HEK293 (cell line): ENCODE measurements at regions not wholly inside any gene's neighbourhood (a gene's known extent, or its start where the extent isn't known, plus 50 kb on each side); places are given as distances from the start of the nearest gene placed in this dataset.

Source experiments
- ELK4 ChIP-seq: IDR thresholded peaks from 2 replicates; pipeline ENCODE4 v1.6.1; 2011; ENCODE audit warnings: mild to moderate bottlenecking, low read depth, low read length, borderline replicate concordance
- SCRT1 ChIP-seq: fragments of 450-650 bp; formaldehyde crosslinking; IDR thresholded peaks from 2 replicates; pipeline ENCODE4 v1.5.1; 2016; ENCODE audit warnings: missing biosample characterization, missing genetic modification characterization, borderline replicate concordance
- SP2 ChIP-seq: fragments of 450-650 bp; formaldehyde crosslinking; IDR thresholded peaks from 2 replicates; pipeline ENCODE4 v1.5.1; 2016; ENCODE audit warnings: missing biosample characterization, missing genetic modification characterization
- ZBTB7A ChIP-seq: fragments of 450-650 bp; formaldehyde crosslinking; IDR thresholded peaks from 2 replicates; pipeline ENCODE4 v1.5.1; 2016; ENCODE audit warnings: low read depth, missing biosample characterization, missing genetic modification characterization
- ZNF121 ChIP-seq: fragments of 450-650 bp; formaldehyde crosslinking; IDR thresholded peaks from 2 replicates; pipeline ENCODE4 v1.5.1; 2016; ENCODE audit warnings: missing biosample characterization, missing genetic modification characterization
- ZNF629 ChIP-seq: fragments of 450-650 bp; formaldehyde crosslinking; IDR thresholded peaks from 2 replicates; pipeline ENCODE4 v1.5.1; 2017; ENCODE audit warnings: missing biosample characterization, missing genetic modification characterization
- TF ChIP-seq, protein P1 (sequence below): fragments of 450-650 bp; formaldehyde crosslinking; IDR thresholded peaks from 2 replicates; pipeline ENCODE4 v1.5.1; 2016; ENCODE audit warnings: missing biosample characterization, missing genetic modification characterization

- no peak for TF ChIP-seq ZNF629 (tag by site-specific recombination)
- TF ChIP-seq ZBTB7A (tag by site-specific recombination): no peak
- no peak for TF ChIP-seq SP2 (tag by site-specific recombination)
- TF ChIP-seq, protein P1, sequence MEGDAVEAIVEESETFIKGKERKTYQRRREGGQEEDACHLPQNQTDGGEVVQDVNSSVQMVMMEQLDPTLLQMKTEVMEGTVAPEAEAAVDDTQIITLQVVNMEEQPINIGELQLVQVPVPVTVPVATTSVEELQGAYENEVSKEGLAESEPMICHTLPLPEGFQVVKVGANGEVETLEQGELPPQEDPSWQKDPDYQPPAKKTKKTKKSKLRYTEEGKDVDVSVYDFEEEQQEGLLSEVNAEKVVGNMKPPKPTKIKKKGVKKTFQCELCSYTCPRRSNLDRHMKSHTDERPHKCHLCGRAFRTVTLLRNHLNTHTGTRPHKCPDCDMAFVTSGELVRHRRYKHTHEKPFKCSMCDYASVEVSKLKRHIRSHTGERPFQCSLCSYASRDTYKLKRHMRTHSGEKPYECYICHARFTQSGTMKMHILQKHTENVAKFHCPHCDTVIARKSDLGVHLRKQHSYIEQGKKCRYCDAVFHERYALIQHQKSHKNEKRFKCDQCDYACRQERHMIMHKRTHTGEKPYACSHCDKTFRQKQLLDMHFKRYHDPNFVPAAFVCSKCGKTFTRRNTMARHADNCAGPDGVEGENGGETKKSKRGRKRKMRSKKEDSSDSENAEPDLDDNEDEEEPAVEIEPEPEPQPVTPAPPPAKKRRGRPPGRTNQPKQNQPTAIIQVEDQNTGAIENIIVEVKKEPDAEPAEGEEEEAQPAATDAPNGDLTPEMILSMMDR (tag by site-specific recombination): no peak
- no peak for TF ChIP-seq ZNF121 (tag by site-specific recombination)
- no peak for TF ChIP-seq SCRT1
- TF ChIP-seq ELK4: no peak
These were observed 411.0 kb upstream of the SOX5 start for GRCh38 chr12:24360461-24360860.
